ENCODE measurements at regions not wholly inside any gene's neighbourhood (a gene's known extent, or its start where the extent isn't known, plus 50 kb on each side); places are given as distances from the start of the nearest gene placed in this dataset.

DNA sequence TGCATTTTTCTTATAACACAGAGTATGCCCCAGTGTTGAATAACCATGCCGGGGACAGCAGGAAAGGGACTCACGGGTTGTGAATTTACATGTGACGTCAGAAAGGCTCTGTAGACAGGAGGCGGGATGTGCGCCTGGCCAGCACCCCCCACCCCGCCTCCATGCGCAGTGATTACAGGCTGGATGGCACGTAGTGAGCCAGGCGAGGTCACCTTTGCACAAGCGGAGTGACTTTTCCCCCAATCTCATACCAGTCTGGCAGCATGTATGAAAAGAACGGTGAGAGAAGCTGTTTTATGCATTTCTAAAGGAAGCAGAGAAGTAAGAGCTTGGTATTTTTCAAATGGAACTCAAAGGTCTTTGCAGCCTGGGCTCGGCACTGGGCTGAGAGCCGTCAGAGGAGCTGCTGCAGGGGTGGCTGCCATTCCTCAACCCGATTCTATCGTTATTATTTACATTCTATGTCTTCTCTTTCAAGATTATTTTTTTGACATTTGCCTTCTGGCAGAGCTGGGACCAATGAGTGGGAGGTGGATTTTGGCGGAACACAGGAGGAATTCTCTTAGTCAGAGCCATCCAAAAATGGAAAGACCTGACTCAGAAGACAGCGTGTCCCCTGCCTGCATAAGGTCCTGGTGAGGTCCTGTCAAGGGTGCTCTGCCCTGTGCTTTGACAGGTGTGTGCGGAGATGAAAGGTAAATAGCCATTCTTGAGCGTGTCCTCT lies 115.6 kb upstream of the SLC45A1 start:
- peaks cover 0 to 48% (median 9%) of the 10 kb centered on the region in 10 experiments; a peak in 12 of 20 replicates for H3K4me1 ChIP-seq
- no peaks in the 10 kb centered on the region for H3K27me3 ChIP-seq
- TF ChIP-seq Cebpa-rat (IDR thresholded peaks at IDR 0.05), result no peak
- H3K4me2 ChIP-seq, result no peak overlapping the region
- no peak overlapping the region for H3K27ac ChIP-seq
- no peaks in the 10 kb centered on the region for H3K36me3 ChIP-seq
- H3K9me3 ChIP-seq (replicated peaks in 1 of 11), result no peaks in the 10 kb centered on the region
- no peak overlapping the region for H3K9ac ChIP-seq
- H4K20me1 ChIP-seq, result no peaks in the 10 kb centered on the region
- no peak overlapping the region for H3K4me3 ChIP-seq

DNA sequence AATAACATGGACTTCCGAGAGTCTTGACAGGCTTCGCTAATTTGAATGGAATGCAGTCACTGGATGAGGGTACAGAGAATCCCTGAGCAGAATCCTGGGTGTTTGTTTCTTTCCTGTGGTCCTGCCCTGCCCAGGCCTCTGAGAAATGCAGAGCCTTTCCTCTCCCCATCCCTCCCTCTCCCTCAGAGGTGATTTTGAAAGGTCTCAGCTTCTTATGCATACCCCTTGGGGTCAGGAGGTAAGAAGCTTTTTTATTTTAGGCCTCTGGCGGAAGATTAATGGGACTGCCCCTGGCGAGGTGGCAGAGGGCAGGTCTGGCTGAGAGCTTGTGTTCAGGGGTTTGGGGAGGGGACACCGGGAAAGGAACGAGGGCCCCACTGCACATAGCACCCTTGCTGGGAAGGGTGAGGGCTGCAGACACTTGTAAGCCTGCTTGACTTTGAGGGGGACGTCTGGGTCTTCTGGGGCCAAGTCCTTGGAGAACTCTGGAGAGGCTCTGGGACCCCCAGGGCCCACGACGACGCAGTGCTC lies 116.5 kb upstream of the SLC45A1 start:
- H3K27ac ChIP-seq, result no peak overlapping the region

DNA sequence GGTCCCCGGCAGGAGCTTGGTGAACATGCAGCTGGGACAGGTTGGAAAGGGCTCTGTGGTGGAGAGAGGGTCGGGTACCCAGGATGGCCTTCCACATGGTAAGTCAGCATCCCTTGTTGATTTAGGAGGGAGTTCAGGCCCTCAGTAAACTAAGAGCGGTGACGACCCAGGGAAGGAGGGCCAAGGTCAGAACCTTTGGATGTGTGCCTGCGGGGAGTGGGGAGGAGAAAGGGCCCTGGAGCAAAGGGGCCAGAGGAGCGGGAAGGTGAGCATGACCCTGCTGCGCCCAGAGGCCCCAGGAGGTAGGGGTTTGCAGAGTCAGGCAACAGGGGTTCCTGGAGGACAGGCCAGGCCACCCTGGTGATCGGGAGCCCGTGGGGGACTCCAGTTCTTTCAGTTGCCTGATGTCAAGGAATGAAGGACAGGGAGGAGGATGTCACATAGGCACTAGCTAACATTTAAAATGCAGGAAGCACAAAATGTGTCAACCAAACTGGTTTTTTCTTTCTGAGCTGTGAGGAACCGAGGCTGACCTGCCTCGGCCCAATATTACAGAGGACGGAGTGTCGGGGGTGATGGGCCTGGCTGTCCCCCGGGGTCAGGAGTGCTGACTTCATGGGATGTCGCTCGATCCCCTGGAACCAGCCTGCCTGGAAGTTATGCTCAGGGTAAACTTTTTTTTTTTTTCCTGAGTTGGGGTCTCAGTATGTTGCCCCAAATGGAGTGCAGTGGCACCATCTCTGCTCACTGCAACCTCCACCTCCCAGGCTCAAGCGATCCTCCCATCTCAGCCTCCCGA lies 117.4 kb upstream of the SLC45A1 start:
- H3K4me3 ChIP-seq, result no peak overlapping the region
- no peaks in the 10 kb centered on the region for H3K9me3 ChIP-seq (replicated peaks in 1 of 11)
- no peaks in the 10 kb centered on the region for H4K20me1 ChIP-seq
- no peak overlapping the region for H3K9ac ChIP-seq
- peaks cover 0 to 39% (median 9%) of the 10 kb centered on the region in 10 experiments; a peak in 12 of 20 replicates for H3K4me1 ChIP-seq
- no peaks in the 10 kb centered on the region for H3K27me3 ChIP-seq
- no peak overlapping the region for H3K27ac ChIP-seq
- no peaks in the 10 kb centered on the region for H3K36me3 ChIP-seq
- H3K4me2 ChIP-seq, result peak overlapping the region in 1 of 11 experiments; percentile 15; a peak in 1 of 22 replicates
- TF ChIP-seq Cebpa-rat (IDR thresholded peaks at IDR 0.05), result no peak

More for the DNA sequence above, 116.5 kb upstream of the SLC45A1 start:
- Histone ChIP-seq H3K4me2 (no peak overlapping the region), H3K9ac (no peak overlapping the region), H3K4me3 (no peak overlapping the region), H3K9me3 (replicated peaks in 1 of 11) (no peaks in the 10 kb centered on the region), H3K4me1 (peaks cover 0 to 48% (median 9%) of the 10 kb centered on the region in 10 experiments; a peak in 12 of 20 replicates), H4K20me1 (no peaks in the 10 kb centered on the region), H3K36me3 (no peaks in the 10 kb centered on the region), H3K27me3 (no peaks in the 10 kb centered on the region)
- TF ChIP-seq Cebpa-rat (IDR thresholded peaks at IDR 0.05), result no peak

DNA sequence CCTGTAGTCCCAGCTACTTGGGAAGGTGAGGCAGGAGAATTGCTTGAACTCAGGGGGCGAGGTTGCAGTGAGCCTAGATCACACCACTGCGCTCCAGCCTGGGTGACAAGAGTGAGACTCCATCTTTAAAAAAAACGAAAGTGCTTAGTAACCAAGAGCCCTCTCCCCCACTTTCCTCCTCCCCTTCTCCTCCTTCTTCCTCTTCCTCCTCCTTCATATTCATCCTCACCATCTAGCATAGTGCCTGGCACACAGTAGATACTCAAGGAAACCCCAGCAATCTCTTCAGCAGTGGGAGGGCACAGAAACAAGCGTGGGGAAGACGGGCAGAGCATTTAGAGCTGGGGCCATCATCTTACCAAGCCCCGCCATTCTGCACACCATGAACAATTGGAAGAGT lies 119.4 kb upstream of the SLC45A1 start:
- Histone ChIP-seq H4K20me1 (no peaks in the 10 kb centered on the region), H3K27me3 (no peaks in the 10 kb centered on the region), H3K4me2 (peak overlapping the region in 4 of 11 experiments; percentile 23 to 48 (median 27); a peak in 5 of 22 replicates), H3K4me1 (peaks cover 11 to 36% (median 24%) of the 10 kb centered on the region in 10 experiments), H3K36me3 (no peaks in the 10 kb centered on the region), H3K27ac (no peak overlapping the region), H3K4me3 (no peak overlapping the region), H3K9ac (no peak overlapping the region), H3K9me3 (replicated peaks in 1 of 11) (no peaks in the 10 kb centered on the region)
- no peak for TF ChIP-seq Cebpa-rat (IDR thresholded peaks at IDR 0.05)

DNA sequence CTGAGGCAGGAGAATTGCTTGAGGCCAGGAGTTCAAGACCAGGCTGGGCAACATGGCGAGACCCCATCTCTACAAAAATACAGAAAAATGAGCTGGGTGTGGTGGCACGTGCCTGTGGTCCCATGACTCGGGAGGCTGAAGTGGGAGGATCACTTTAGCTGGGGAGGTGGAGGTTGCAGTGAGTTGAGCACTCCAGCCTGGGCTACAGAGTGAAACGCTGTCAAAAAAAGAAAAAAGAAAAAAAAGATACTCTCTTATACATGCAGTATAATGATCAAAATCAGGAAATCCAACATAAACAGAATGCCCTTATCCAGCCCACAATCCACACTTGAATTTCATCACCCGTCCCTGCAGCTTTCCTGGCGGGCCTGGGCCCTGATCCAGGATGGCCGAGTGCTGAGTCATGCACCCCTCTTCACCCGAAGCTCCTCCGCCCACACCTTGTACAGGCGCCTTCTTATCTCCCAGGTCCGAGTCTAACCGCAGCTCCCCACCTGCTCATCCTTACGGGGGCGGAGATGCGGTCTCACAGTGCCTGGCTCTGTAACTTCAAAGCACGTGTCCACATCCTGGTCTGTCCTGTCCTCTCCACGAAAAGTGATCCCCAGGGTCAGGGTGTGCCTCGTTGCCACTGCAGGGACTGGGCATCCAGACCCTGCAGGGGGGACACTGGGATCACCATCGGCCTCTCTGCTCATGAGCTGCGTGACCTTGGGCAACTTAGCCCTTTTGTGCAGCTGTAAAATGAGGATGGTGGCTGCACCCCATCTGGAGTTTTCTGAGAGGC lies 120.2 kb upstream of the SLC45A1 start:
- Histone ChIP-seq H3K27me3 (no peaks in the 10 kb centered on the region), H3K4me2 (peak overlapping the region in 6 of 11 experiments; percentile 10 to 48 (median 23); a peak in 6 of 22 replicates), H3K36me3 (no peaks in the 10 kb centered on the region), H3K4me3 (no peak overlapping the region), H3K4me1 (peaks cover 16 to 40% (median 27%) of the 10 kb centered on the region in 10 experiments), H4K20me1 (no peaks in the 10 kb centered on the region), H3K9me3 (replicated peaks in 1 of 11) (no peaks in the 10 kb centered on the region), H3K27ac (peak overlapping the region in 1 of 11 experiments; percentile 8; a peak in 1 of 22 replicates), H3K9ac (no peak overlapping the region)
- TF ChIP-seq Cebpa-rat (IDR thresholded peaks at IDR 0.05), result no peak

DNA sequence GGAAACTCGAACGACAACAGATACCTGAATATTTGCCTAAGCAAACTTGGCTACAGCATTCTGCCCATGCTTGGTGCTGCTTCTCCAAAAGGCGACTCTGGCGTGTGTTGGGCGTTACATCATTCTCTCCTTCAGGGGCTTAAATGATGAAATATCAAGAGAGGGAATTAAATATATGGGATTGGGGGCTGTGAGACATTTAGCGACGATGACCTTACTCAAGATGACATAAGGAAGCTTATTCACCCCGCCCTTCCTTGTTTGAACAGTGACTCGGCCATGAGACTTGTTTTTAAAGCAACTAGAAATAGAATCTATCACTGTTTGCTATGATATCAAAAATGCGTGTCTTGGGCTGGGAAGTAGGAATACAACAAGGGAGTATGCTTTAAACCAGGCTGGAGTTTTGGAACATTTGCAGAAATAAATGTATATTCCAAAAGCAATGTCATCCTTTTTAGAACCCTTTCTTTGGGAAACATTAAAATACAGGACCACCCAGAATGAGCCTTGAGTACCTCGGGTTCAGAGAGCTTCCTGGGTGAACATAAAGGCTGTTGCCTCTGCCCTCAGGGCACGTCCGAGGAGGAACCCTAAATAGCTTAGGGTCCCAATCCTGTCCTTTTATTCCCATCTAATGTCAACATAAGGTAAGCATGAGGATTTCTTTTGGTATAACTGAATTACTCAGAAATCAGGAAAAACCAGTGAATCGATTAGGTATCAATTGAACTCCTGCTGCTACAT lies 123.3 kb upstream of the SLC45A1 start:
- Histone ChIP-seq H3K27me3 (no peaks in the 10 kb centered on the region), H3K4me3 (no peak overlapping the region), H3K4me2 (peak overlapping the region; percentile 37 to 75 (median 62))

DNA sequence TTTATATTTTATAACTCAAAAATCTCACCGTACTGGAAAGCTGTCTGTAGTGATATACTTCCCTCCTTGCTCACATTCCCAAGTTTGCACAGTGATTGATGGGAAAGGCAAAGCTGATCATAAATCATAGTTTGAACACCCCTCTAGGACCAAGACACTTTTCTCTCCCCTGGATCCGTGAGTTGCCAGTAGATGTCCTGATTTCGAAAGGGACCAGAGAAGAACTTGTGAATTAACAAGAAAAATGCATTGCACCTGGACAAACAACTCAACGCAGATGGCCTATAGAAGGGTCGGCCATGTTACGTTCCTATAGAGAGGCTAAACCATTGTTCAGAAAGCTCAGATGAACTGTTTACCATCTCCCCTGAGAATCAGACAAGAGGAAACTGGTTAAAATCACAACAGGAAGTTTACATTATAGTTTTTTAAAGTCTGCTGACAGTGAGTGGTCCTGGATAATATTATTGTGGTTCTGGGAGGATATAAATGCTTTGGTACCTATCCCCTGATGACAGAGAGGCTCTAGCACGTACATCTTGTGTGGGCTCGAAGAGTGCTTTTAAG lies 124.0 kb upstream of the SLC45A1 start:
- no peaks in the 10 kb centered on the region for H4K20me1 ChIP-seq
- H3K27ac ChIP-seq, result peak overlapping the region in 6 of 11 experiments; percentile 10 to 52 (median 42); a peak in 10 of 22 replicates
- no peak for TF ChIP-seq Cebpa-rat (IDR thresholded peaks at IDR 0.05)
- H3K36me3 ChIP-seq, result no peaks in the 10 kb centered on the region
- H3K27me3 ChIP-seq, result no peaks in the 10 kb centered on the region
- H3K4me2 ChIP-seq, result peak overlapping the region; percentile 37 to 75 (median 62)
- H3K9me3 ChIP-seq (replicated peaks in 1 of 11), result peaks cover 0 to 7% (median 0%) of the 10 kb centered on the region in 11 experiments; a peak in 2 of 22 replicates
- no peak overlapping the region for H3K4me3 ChIP-seq
- no peak overlapping the region; a peak in 1 of 22 replicates for H3K9ac ChIP-seq
- peaks cover 16 to 39% (median 27%) of the 10 kb centered on the region in 10 experiments for H3K4me1 ChIP-seq

More for the DNA sequence above, 123.3 kb upstream of the SLC45A1 start:
- Histone ChIP-seq H4K20me1 (no peaks in the 10 kb centered on the region), H3K9ac (no peak overlapping the region; a peak in 1 of 22 replicates), H3K36me3 (no peaks in the 10 kb centered on the region), H3K27ac (peak overlapping the region in 6 of 11 experiments; percentile 10 to 52 (median 42); a peak in 9 of 22 replicates), H3K9me3 (replicated peaks in 1 of 11) (peaks cover 0 to 7% (median 0%) of the 10 kb centered on the region in 11 experiments; a peak in 2 of 22 replicates), H3K4me1 (peaks cover 16 to 40% (median 27%) of the 10 kb centered on the region in 10 experiments)
- TF ChIP-seq Cebpa-rat (IDR thresholded peaks at IDR 0.05), result no peak

DNA sequence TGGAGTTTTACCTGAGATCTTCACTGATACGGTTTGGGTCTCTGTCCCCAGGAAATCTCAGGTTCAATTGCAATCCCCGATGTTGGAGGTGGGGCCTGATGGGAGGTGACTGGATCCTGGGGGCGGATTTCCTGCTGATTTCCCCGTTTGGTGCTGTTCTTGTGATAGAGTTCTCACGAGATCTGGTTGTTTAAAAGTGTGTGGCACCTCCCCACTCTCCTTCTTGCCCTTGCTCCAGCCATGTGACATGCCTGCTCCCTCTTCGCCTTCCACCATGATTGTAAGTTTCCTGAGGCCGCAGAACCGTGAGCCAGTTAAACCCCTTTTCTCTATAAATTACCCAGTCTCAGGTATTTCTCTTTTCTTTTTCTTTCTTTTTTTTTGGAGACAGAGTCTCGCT lies 126.4 kb upstream of the SLC45A1 start:
- Histone ChIP-seq H3K36me3 (no peaks in the 10 kb centered on the region), H3K9me3 (replicated peaks in 1 of 11) (peaks cover 0 to 7% (median 0%) of the 10 kb centered on the region in 11 experiments; a peak in 2 of 22 replicates), H3K9ac (no peak overlapping the region), H3K27ac (no peak overlapping the region), H3K27me3 (no peaks in the 10 kb centered on the region), H3K4me2 (no peak overlapping the region), H4K20me1 (no peaks in the 10 kb centered on the region), H3K4me3 (no peak overlapping the region), H3K4me1 (peaks cover 14 to 22% (median 17%) of the 10 kb centered on the region in 10 experiments)
- no peak for TF ChIP-seq Cebpa-rat (IDR thresholded peaks at IDR 0.05)

Data from BLaER1 treated with 17β-estradiol and CSF1 and Interleukin-3, amounts not matched to agents 10 nM and 100 nM (cell line).